CD14-positive monocyte (primary cell): ENCODE measurements at regions not wholly inside any gene's neighbourhood (a gene's known extent, or its start where the extent isn't known, plus 50 kb on each side); places are given as distances from the start of the nearest gene placed in this dataset.

Source experiments
- DNase-seq, 3 donors: peaks; one replicate each; pipeline ENCODE4 v3.0.0-alpha.2; 2011 to 2022
- H2AFZ ChIP-seq: 2 replicates; pipeline ENCODE4 v1.6.0; 2012; ENCODE audit warnings: mild to moderate bottlenecking, low read depth, low read length, inconsistent platforms; ENCODE audit not compliant: insufficient read depth, poor library complexity, severe bottlenecking
- H3K27ac ChIP-seq, 2 donors: 1 replicate in 1 of 2; 2 replicates in 1 of 2; pipeline ENCODE4 v1.5.1; 2012 to 2013; ENCODE audit warnings: low read length in 2 of 2, control low read depth in 1 of 2, inconsistent platforms in 1 of 2, low read depth in 1 of 2, mild to moderate bottlenecking in 1 of 2
- H3K27me3 ChIP-seq, 2 donors: one replicate each; pipeline versions ENCODE4 v1.6.0 to v1.6.1; 2011 to 2013; ENCODE audit warnings: low read length in 2 of 2; ENCODE audit not compliant: control insufficient read depth in 2 of 2, insufficient read depth in 2 of 2
- H3K36me3 ChIP-seq, 2 donors: replicated peaks in 1 of 2; 1 replicate in 1 of 2; 2 replicates in 1 of 2; pipeline versions ENCODE4 v1.5.1 to v1.6.1; 2012 to 2013; ENCODE audit warnings: low read length in 2 of 2, control low read depth in 1 of 2, inconsistent platforms in 1 of 2, mild to moderate bottlenecking in 1 of 2; ENCODE audit not compliant: insufficient read depth in 2 of 2, control insufficient read depth in 1 of 2
- H3K4me1 ChIP-seq, 2 donors: 1 replicate in 1 of 2; 2 replicates in 1 of 2; pipeline versions ENCODE4 v1.5.1 to v1.6.1; 2012 to 2013; ENCODE audit warnings: low read length in 2 of 2, control low read depth in 1 of 2, inconsistent platforms in 1 of 2, mild to moderate bottlenecking in 1 of 2, moderate library complexity in 1 of 2; ENCODE audit not compliant: insufficient read depth in 2 of 2, control insufficient read depth in 1 of 2
- H3K4me2 ChIP-seq: replicated peaks from 2 replicates; pipeline ENCODE3; 2012; ENCODE audit warnings: low read length, moderate library complexity, mild to moderate bottlenecking; ENCODE audit not compliant: poor library complexity, severe bottlenecking; ENCODE audit errors: extremely low read depth
- H3K4me3 ChIP-seq, 3 experiments: fragments of 200-600 bp in 1 of 3; sonication (generic) in 1 of 3; replicated peaks in 1 of 3; 1 replicate in 2 of 3; 2 replicates in 1 of 3; pipeline ENCODE4 v1.5.1; 2011 to 2013; ENCODE audit warnings: low read length in 3 of 3, mild to moderate bottlenecking in 3 of 3, control low read depth in 2 of 3, low read depth in 2 of 3, inconsistent platforms in 1 of 3, moderate library complexity in 1 of 3
- H3K79me2 ChIP-seq: 2 replicates; pipeline ENCODE4 v1.6.0; 2012; ENCODE audit warnings: mild to moderate bottlenecking, control low read depth, inconsistent platforms, low read length, moderate library complexity; ENCODE audit not compliant: insufficient read depth
- H3K9ac ChIP-seq: 2 replicates; pipeline ENCODE4 v1.6.0; 2017; ENCODE audit warnings: low read length, mild to moderate bottlenecking; ENCODE audit not compliant: insufficient read depth, poor library complexity, severe bottlenecking
- H3K9me3 ChIP-seq, 2 donors: replicated peaks in 1 of 2; 1 replicate in 1 of 2; 2 replicates in 1 of 2; pipeline versions ENCODE4 v1.5.1 to v1.6.1; 2012 to 2013; ENCODE audit warnings: low read length in 2 of 2, control low read depth in 1 of 2; ENCODE audit not compliant: control insufficient read depth in 1 of 2, insufficient read depth in 1 of 2
- H4K20me1 ChIP-seq: 2 replicates; pipeline ENCODE4 v1.6.0; 2012; ENCODE audit warnings: mild to moderate bottlenecking, low read length, control low read depth, moderate library complexity; ENCODE audit not compliant: insufficient read depth
- H3K27ac Mint-ChIP-seq, 7 donors: one replicate each; pipeline ENCODE4 v1.8.0; 2020; ENCODE audit warnings: mild to moderate bottlenecking in 7 of 7, mixed read lengths in 7 of 7, moderate library complexity in 6 of 7, inconsistent platforms in 2 of 7
- H3K27me3 Mint-ChIP-seq, 3 donors: one replicate each; pipeline ENCODE4 v1.8.0; 2021 to 2022; ENCODE audit warnings: low read depth in 3 of 3, mild to moderate bottlenecking in 3 of 3, mixed read lengths in 3 of 3, moderate library complexity in 3 of 3, inconsistent platforms in 1 of 3
- H3K36me3 Mint-ChIP-seq, 2 donors: one replicate each; pipeline ENCODE4 v1.8.0; 2020; ENCODE audit warnings: mixed read lengths in 2 of 2, inconsistent platforms in 1 of 2, mild to moderate bottlenecking in 1 of 2
- H3K4me1 Mint-ChIP-seq: one replicate; pipeline ENCODE4 v1.8.0; 2020; ENCODE audit warnings: mild to moderate bottlenecking, mixed read lengths
- H3K4me3 Mint-ChIP-seq, 2 donors: one replicate each; pipeline ENCODE4 v1.8.0; 2020; ENCODE audit warnings: mild to moderate bottlenecking in 2 of 2, mixed read lengths in 2 of 2, moderate library complexity in 1 of 2
- H3K9me3 Mint-ChIP-seq, 7 donors: one replicate each; pipeline ENCODE4 v1.8.0; 2020 to 2022; ENCODE audit warnings: mixed read lengths in 7 of 7, mild to moderate bottlenecking in 6 of 7, moderate library complexity in 6 of 7, inconsistent platforms in 2 of 7
- CTCF ChIP-seq: fragments of 200-600 bp; IDR thresholded peaks from one replicate; pipeline ENCODE4 v1.8.0; 2022; ENCODE audit warnings: antibody characterized with exemption, mild to moderate bottlenecking
- WGBS: methylation state at CpG from one replicate; pipeline ENCODE4 v1.1.5; 2013; ENCODE audit warnings: missing lambda C conversion rate; ENCODE audit not compliant: insufficient coverage; 5-methylcytosine and 5-hydroxymethylcytosine counted together
- intact Hi-C, 2 donors: fragments of 100-400 bp; cut with micrococcal nuclease; formaldehyde crosslinking; loops; one replicate each; pipeline versions ENCODE4 v1.15.0 to v1.15.1; 2023

GRCh38 chr22:47420211-47420610 lies 657.8 kb downstream of the TBC1D22A start:
- no peak for DNase-seq
- no peaks in the 10 kb centered on the region for H3K27me3 ChIP-seq
- no peaks in the 10 kb centered on the region for H3K4me1 ChIP-seq
- H4K20me1 ChIP-seq, result no peaks in the 10 kb centered on the region
- Mint-ChIP-seq H3K36me3 (no peaks in the 10 kb centered on the region), H3K9me3 (peaks cover 2 to 3% (median 2%) of the 10 kb centered on the region in 7 donors), H3K4me3 (no peak overlapping the region), H3K4me1 (no peaks in the 10 kb centered on the region), H3K27me3 (peaks cover 0 to 6% (median 1%) of the 10 kb centered on the region in 3 donors), H3K27ac (no peak overlapping the region)
- no peak overlapping the region for H3K27ac ChIP-seq
- H3K79me2 ChIP-seq, result no peaks in the 10 kb centered on the region
- intact Hi-C loops, result no loop called here
- no peak overlapping the region for H3K9ac ChIP-seq
- no peak for TF ChIP-seq CTCF
- no peak overlapping the region for H3K4me2 ChIP-seq
- no peak overlapping the region for H3K4me3 ChIP-seq
- no peaks in the 10 kb centered on the region for H3K9me3 ChIP-seq
- no peaks in the 10 kb centered on the region for H3K36me3 ChIP-seq
- no peak overlapping the region for H2AFZ ChIP-seq
- 83% methylated on average over 2 of the region's 3 CpGs for WGBS

GRCh38 chr22:47419239-47419638 lies 656.8 kb downstream of the TBC1D22A start:
- H3K4me2 ChIP-seq, result no peak overlapping the region
- no peak overlapping the region for H3K9ac ChIP-seq
- no peaks in the 10 kb centered on the region for H4K20me1 ChIP-seq
- H3K27me3 ChIP-seq, result no peaks in the 10 kb centered on the region
- no peak overlapping the region for H3K27ac ChIP-seq
- Mint-ChIP-seq H3K27me3 (peaks cover 0 to 6% (median 1%) of the 10 kb centered on the region in 3 donors), H3K36me3 (no peaks in the 10 kb centered on the region), H3K27ac (no peak overlapping the region), H3K4me3 (no peak overlapping the region), H3K9me3 (peaks cover 2 to 3% (median 2%) of the 10 kb centered on the region in 7 donors), H3K4me1 (no peaks in the 10 kb centered on the region)
- H2AFZ ChIP-seq, result no peak overlapping the region
- no peaks in the 10 kb centered on the region for H3K4me1 ChIP-seq
- intact Hi-C loops, result no loop called here
- H3K36me3 ChIP-seq, result no peaks in the 10 kb centered on the region
- no peaks in the 10 kb centered on the region for H3K79me2 ChIP-seq
- TF ChIP-seq CTCF, result no peak
- no peak for DNase-seq
- H3K9me3 ChIP-seq, result no peaks in the 10 kb centered on the region
- no peak overlapping the region for H3K4me3 ChIP-seq
- 85% methylated on average over 2 of the region's 4 CpGs for WGBS
